ENCODE measurements at regions not wholly inside any gene's neighbourhood (a gene's known extent, or its start where the extent isn't known, plus 50 kb on each side); places are given as distances from the start of the nearest gene placed in this dataset.

- H3K4me3 ChIP-seq (ENCODE audit: low read depth, low read length): no peak overlapping the region
- TF ChIP-seq, protein P1, sequence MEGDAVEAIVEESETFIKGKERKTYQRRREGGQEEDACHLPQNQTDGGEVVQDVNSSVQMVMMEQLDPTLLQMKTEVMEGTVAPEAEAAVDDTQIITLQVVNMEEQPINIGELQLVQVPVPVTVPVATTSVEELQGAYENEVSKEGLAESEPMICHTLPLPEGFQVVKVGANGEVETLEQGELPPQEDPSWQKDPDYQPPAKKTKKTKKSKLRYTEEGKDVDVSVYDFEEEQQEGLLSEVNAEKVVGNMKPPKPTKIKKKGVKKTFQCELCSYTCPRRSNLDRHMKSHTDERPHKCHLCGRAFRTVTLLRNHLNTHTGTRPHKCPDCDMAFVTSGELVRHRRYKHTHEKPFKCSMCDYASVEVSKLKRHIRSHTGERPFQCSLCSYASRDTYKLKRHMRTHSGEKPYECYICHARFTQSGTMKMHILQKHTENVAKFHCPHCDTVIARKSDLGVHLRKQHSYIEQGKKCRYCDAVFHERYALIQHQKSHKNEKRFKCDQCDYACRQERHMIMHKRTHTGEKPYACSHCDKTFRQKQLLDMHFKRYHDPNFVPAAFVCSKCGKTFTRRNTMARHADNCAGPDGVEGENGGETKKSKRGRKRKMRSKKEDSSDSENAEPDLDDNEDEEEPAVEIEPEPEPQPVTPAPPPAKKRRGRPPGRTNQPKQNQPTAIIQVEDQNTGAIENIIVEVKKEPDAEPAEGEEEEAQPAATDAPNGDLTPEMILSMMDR (IDR thresholded peaks at IDR 0.05; ENCODE audit: low read depth, low read length, missing control alignments): no peak
- in situ Hi-C loops (cut with HindIII; ENCODE audit: low sequenced_read_pairs): no loop called here
- DNase-seq (ENCODE audit: low read depth): no peak
Measured at GRCh38 chr15:59828861-59829260, 139.7 kb upstream of the BNIP2 start.

- TF ChIP-seq, protein P1 (IDR thresholded peaks at IDR 0.05; ENCODE audit: low read depth, low read length, missing control alignments): no peak
- DNase-seq (ENCODE audit: low read depth): no peak
- in situ Hi-C loops (cut with HindIII; ENCODE audit: low sequenced_read_pairs): no loop called here
- H3K4me3 ChIP-seq (ENCODE audit: low read depth, low read length): no peak overlapping the region
Measured at GRCh38 chr15:59828263-59828662, 139.1 kb upstream of the BNIP2 start.

DNA sequence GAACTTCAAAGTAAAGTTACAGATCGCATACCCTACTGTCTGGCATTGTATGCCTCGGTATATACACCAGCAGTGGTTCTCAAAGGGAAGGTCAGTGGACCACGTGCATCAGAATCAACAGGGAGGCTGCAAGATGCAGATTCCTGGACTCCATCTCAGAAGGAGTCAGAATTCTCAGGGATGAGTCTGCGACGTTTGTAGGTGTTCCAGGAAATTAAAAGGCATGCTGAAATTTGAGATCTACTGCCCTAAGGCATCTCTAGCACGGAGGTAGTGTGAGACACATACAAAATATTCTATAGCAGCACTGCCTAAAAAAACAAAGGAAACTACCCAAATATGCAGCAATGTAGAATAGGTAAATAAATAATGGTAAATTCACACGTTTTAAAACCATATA lies 136.8 kb upstream of the BNIP2 start:
- in situ Hi-C loops (cut with HindIII; ENCODE audit: low sequenced_read_pairs): no loop called here
- TF ChIP-seq, protein P1 (IDR thresholded peaks at IDR 0.05; ENCODE audit: low read depth, low read length, missing control alignments): no peak
- DNase-seq (ENCODE audit: low read depth): no peak
- H3K4me3 ChIP-seq (ENCODE audit: low read depth, low read length): no peak overlapping the region

DNA sequence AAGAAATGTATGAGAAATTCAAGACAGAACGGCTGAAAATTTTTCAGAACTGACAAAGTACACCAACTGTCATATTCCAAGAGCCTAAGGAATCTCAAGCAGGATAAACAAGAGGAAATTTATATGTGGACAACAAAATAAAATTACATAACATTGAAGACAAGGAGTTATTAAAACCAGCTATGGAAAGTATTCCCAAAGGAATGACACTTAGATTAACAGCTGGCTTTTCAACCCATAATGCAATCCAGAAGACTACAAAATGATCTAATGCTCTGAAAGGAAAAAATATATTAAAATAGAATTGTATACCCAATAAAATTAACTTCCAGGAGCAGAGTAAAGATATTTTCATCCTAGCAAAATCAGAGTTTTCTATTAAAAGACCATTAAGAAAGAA lies 132.2 kb upstream of the BNIP2 start:
- in situ Hi-C loops (cut with HindIII; ENCODE audit: low sequenced_read_pairs): no loop called here
- no peak overlapping the region for H3K4me3 ChIP-seq (ENCODE audit: low read depth, low read length)
- no peak for DNase-seq (ENCODE audit: low read depth)
- TF ChIP-seq, protein P1 (IDR thresholded peaks at IDR 0.05; ENCODE audit: low read depth, low read length, missing control alignments): no peak

GRCh38 chr15:59819092-59819491 lies 130.0 kb upstream of the BNIP2 start:
- in situ Hi-C loops (cut with HindIII; ENCODE audit: low sequenced_read_pairs): no loop called here
- DNase-seq (ENCODE audit: low read depth): no peak
- TF ChIP-seq, protein P1 (IDR thresholded peaks at IDR 0.05; ENCODE audit: low read depth, low read length, missing control alignments): no peak
- no peak overlapping the region for H3K4me3 ChIP-seq (ENCODE audit: low read depth, low read length)

- no peak overlapping the region for H3K4me3 ChIP-seq (ENCODE audit: low read depth, low read length)
- DNase-seq (ENCODE audit: low read depth): no peak
- TF ChIP-seq, protein P1 (IDR thresholded peaks at IDR 0.05; ENCODE audit: low read depth, low read length, missing control alignments): no peak
- in situ Hi-C loops (cut with HindIII; ENCODE audit: low sequenced_read_pairs): no loop called here
Measured at GRCh38 chr15:59818336-59818735, 129.2 kb upstream of the BNIP2 start.

DNA sequence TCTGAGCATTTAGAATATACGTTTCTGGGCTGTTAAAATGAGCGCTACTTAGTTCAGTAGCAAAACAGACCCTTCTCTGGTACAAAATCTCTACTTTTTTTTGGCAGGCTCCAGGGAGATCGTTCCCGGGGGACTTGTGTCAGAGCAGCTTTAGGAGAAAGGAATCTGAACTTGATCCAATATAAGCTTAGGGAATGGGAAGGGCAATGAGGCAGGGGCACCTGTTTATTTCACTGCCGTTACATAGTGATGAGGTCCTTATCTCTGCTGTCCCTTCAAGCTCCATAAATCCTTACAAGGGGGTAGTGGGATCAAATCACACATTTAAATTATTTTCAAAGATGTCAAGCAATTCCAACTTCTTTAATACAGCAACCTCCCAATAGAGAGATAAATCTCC lies 128.7 kb upstream of the BNIP2 start:
- in situ Hi-C loops (cut with HindIII; ENCODE audit: low sequenced_read_pairs): no loop called here
- no peak overlapping the region for H3K4me3 ChIP-seq (ENCODE audit: low read depth, low read length)
- TF ChIP-seq, protein P1 (IDR thresholded peaks at IDR 0.05; ENCODE audit: low read depth, low read length, missing control alignments): no peak
- no peak for DNase-seq (ENCODE audit: low read depth)

Data from astrocyte of the cerebellum (primary cell).